Neuron (in vitro differentiated cells): ENCODE measurements at regions not wholly inside any gene's neighbourhood (a gene's known extent, or its start where the extent isn't known, plus 50 kb on each side); places are given as distances from the start of the nearest gene placed in this dataset.

Experiments used
- H2AFZ ChIP-seq: one replicate; pipeline ENCODE4 v1.6.1; 2013; ENCODE audit warnings: low read depth, mild to moderate bottlenecking, inconsistent platforms, low read length, moderate library complexity
- H3K27me3 ChIP-seq: one replicate; pipeline ENCODE4 v1.6.1; 2013; ENCODE audit warnings: low read length; ENCODE audit not compliant: insufficient read depth
- H3K36me3 ChIP-seq: one replicate; pipeline ENCODE4 v1.6.1; 2013; ENCODE audit warnings: low read length; ENCODE audit not compliant: insufficient read depth
- H3K4me1 ChIP-seq: one replicate; pipeline ENCODE4 v1.6.1; 2013; ENCODE audit warnings: low read length; ENCODE audit not compliant: insufficient read depth
- H3K4me3 ChIP-seq: 2 replicates; pipeline ENCODE4 v1.5.1; 2013; ENCODE audit warnings: mild to moderate bottlenecking, low read length, moderate library complexity
- H3K9me3 ChIP-seq: one replicate; pipeline ENCODE4 v1.6.1; 2013; ENCODE audit warnings: low read length

GRCh38 chr1:80827666-80828065, 973.1 kb upstream of the ADGRL2 start:
- Histone ChIP-seq H3K9me3 (no peaks in the 10 kb centered on the region), H3K27me3 (no peaks in the 10 kb centered on the region), H3K4me3 (no peak overlapping the region), H2AFZ (no peak overlapping the region), H3K4me1 (no peaks in the 10 kb centered on the region), H3K36me3 (no peaks in the 10 kb centered on the region)

GRCh38 chr1:80825067-80825466, 975.7 kb upstream of the ADGRL2 start:
- H3K9me3 ChIP-seq, result no peaks in the 10 kb centered on the region
- H3K36me3 ChIP-seq, result no peaks in the 10 kb centered on the region
- no peaks in the 10 kb centered on the region for H3K4me1 ChIP-seq
- no peaks in the 10 kb centered on the region for H3K27me3 ChIP-seq
- no peak overlapping the region for H3K4me3 ChIP-seq
- H2AFZ ChIP-seq, result no peak overlapping the region

- Histone ChIP-seq H2AFZ (no peak overlapping the region), H3K36me3 (no peaks in the 10 kb centered on the region), H3K4me3 (no peak overlapping the region), H3K9me3 (no peaks in the 10 kb centered on the region), H3K4me1 (peaks cover 8% of the 10 kb centered on the region), H3K27me3 (no peaks in the 10 kb centered on the region)
Measured at GRCh38 chr1:80818211-80818610, 982.5 kb upstream of the ADGRL2 start.

GRCh38 chr1:80807981-80808380, 992.8 kb upstream of the ADGRL2 start:
- Histone ChIP-seq H3K4me3 (no peak overlapping the region), H3K9me3 (no peaks in the 10 kb centered on the region)

DNA sequence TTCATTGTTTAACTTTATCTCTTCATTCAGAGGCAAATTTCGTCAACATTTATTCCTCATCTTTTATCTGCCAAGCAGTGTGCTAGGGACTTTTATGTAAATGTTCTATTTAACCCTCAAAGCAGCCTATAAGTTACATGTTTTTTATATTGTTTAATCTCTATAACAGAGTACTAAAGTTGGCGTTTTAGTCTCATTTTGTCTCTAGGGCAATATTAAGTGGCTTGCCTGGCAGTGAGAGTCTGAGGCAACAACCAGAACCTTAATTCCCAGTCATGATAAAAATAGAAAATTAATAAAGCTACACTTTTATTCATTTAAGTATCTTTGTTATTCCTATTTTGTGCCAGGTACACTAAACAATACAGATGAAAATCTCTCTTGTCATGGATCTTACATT, 994.3 kb upstream of the ADGRL2 start:
- Histone ChIP-seq H3K27me3 (no peaks in the 10 kb centered on the region), H3K9me3 (no peaks in the 10 kb centered on the region), H2AFZ (no peak overlapping the region), H3K4me1 (no peaks in the 10 kb centered on the region), H3K4me3 (no peak overlapping the region), H3K36me3 (no peaks in the 10 kb centered on the region)

More at GRCh38 chr1:80807981-80808380, 992.8 kb upstream of the ADGRL2 start:
- no peaks in the 10 kb centered on the region for H3K36me3 ChIP-seq
- no peak overlapping the region for H2AFZ ChIP-seq
- H3K4me1 ChIP-seq, result no peaks in the 10 kb centered on the region
- no peaks in the 10 kb centered on the region for H3K27me3 ChIP-seq

GRCh38 chr1:80801695-80802094, 999.0 kb upstream of the ADGRL2 start:
- Histone ChIP-seq H3K4me3 (no peak overlapping the region), H3K9me3 (no peaks in the 10 kb centered on the region), H2AFZ (no peak overlapping the region), H3K4me1 (no peaks in the 10 kb centered on the region), H3K36me3 (no peaks in the 10 kb centered on the region), H3K27me3 (no peaks in the 10 kb centered on the region)

DNA sequence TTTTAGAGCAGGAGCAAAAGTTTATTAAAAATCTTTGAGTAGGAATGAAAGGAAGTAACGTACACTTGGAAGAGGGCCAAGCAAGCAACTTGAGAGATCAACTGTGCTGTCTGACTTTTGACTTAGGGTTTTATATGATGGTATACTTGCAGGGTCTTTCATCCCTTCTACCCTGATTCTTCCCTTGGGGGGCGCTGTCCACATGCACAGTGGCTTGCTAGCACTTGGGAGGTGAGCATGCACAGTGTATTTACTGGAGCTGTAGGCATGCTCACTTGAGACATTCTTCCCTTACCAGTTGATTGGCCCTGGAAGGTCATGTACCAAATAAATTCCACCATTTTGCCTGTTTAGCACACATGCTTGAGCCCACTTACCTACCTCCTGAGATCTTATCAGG, 1001.3 kb upstream of the ADGRL2 start:
- Histone ChIP-seq H3K4me1 (no peaks in the 10 kb centered on the region), H3K4me3 (no peak overlapping the region), H3K9me3 (no peaks in the 10 kb centered on the region), H3K27me3 (no peaks in the 10 kb centered on the region), H3K36me3 (no peaks in the 10 kb centered on the region), H2AFZ (no peak overlapping the region)

DNA sequence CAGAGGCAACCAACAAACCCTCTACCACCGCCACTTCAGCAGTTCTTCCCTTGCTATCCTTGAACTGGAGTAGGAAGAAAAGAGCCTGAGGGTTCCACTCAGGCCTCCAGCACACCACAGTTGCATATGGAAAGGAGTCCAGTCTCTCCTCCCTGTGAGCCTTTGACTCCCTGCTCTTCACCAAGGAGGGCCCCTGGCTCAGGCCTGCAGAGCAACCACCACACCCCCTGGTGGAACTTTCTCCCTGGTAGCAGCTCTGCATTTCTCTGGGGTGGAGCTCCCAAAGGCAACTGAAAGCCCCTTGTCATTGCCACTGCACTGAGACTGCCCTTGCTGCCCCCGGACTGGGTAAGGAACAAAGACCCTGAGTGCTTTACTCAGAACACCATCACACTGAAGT, 1021.5 kb upstream of the ADGRL2 start:
- Histone ChIP-seq H3K4me3 (no peak overlapping the region), H3K27me3 (no peaks in the 10 kb centered on the region), H3K4me1 (no peaks in the 10 kb centered on the region), H3K9me3 (no peaks in the 10 kb centered on the region), H2AFZ (no peak overlapping the region), H3K36me3 (no peaks in the 10 kb centered on the region)

GRCh38 chr1:80778094-80778840, 1022.5 kb upstream of the ADGRL2 start:
- Histone ChIP-seq H3K4me1 (no peaks in the 10 kb centered on the region), H3K4me3 (no peak overlapping the region), H3K9me3 (no peaks in the 10 kb centered on the region), H3K36me3 (no peaks in the 10 kb centered on the region), H2AFZ (no peak overlapping the region), H3K27me3 (no peaks in the 10 kb centered on the region)

- Histone ChIP-seq H3K4me1 (peaks cover 1% of the 10 kb centered on the region), H3K36me3 (no peaks in the 10 kb centered on the region), H3K4me3 (no peak overlapping the region)
Measured at GRCh38 chr1:80776266-80776665, 1024.5 kb upstream of the ADGRL2 start.

DNA sequence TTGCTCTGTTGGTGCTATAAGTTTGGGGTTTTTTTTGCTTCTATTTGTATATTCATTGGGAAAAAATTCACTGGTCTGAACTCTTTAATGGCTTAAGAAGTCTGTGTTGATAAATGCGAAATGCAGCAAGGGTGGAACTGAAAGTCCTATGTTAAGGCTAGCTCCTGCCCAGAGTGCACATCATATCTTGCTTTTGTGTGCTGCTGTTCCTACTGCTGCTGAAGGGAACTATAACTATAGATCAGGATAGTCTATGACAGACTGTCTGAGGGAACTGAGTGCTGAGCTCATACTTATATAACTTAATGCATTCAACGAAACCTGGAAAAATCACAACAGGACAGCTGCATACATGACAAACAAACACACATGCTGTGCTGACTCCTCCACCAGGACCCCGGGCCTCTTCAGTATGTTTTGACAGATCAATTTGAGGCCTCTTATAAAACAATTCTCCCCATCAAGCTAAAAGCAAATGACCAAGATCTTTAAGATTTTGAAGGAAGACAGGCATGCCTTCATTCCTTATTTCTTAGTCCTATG, 1031.5 kb upstream of the ADGRL2 start:
- H3K27me3 ChIP-seq, result no peaks in the 10 kb centered on the region
- H2AFZ ChIP-seq, result peak overlapping the region; percentile 17
- H3K9me3 ChIP-seq, result no peaks in the 10 kb centered on the region
- H3K4me3 ChIP-seq, result no peak overlapping the region
- H3K4me1 ChIP-seq, result peaks cover 5% of the 10 kb centered on the region
- no peaks in the 10 kb centered on the region for H3K36me3 ChIP-seq

More at GRCh38 chr1:80776266-80776665, 1024.5 kb upstream of the ADGRL2 start:
- Histone ChIP-seq H3K9me3 (no peaks in the 10 kb centered on the region), H2AFZ (no peak overlapping the region), H3K27me3 (no peaks in the 10 kb centered on the region)

DNA sequence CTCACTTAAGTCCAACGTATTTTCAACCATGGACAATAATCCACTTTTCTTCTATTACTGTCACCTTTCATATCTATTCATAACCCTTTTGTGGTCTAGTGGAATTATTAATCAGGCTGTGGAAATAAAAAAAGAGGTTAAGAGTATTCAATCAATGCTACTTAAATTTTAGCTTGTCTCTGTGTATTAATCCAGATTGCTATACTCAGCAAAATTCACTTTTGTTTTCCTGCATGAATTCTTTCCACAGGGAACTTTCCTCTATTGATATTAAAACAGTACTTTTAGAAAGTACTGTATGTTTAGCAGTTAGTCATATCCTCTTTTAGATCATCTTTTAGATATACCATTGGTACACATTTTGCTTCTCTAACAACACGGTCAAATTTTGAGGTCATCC, 1033.0 kb upstream of the ADGRL2 start:
- no peak overlapping the region for H3K4me3 ChIP-seq
- no peaks in the 10 kb centered on the region for H3K36me3 ChIP-seq
- H3K9me3 ChIP-seq, result no peaks in the 10 kb centered on the region
- H3K4me1 ChIP-seq, result peaks cover 5% of the 10 kb centered on the region
- H2AFZ ChIP-seq, result no peak overlapping the region
- H3K27me3 ChIP-seq, result no peaks in the 10 kb centered on the region

- no peaks in the 10 kb centered on the region for H3K36me3 ChIP-seq
- H2AFZ ChIP-seq, result no peak overlapping the region
- peaks cover 3% of the 10 kb centered on the region for H3K4me1 ChIP-seq
- H3K4me3 ChIP-seq, result no peak overlapping the region
- H3K9me3 ChIP-seq, result no peaks in the 10 kb centered on the region
- no peaks in the 10 kb centered on the region for H3K27me3 ChIP-seq
Measured at GRCh38 chr1:80759354-80759753, 1041.4 kb upstream of the ADGRL2 start.

- H3K4me3 ChIP-seq, result no peak overlapping the region
- no peaks in the 10 kb centered on the region for H3K9me3 ChIP-seq
- H2AFZ ChIP-seq, result no peak overlapping the region
- H3K27me3 ChIP-seq, result no peaks in the 10 kb centered on the region
- no peaks in the 10 kb centered on the region for H3K4me1 ChIP-seq
- no peaks in the 10 kb centered on the region for H3K36me3 ChIP-seq
Measured at GRCh38 chr1:80755944-80756343, 1044.8 kb upstream of the ADGRL2 start.
